ENCODE measurements at regions not wholly inside any gene's neighbourhood (a gene's known extent, or its start where the extent isn't known, plus 50 kb on each side); places are given as distances from the start of the nearest gene placed in this dataset.

DNA sequence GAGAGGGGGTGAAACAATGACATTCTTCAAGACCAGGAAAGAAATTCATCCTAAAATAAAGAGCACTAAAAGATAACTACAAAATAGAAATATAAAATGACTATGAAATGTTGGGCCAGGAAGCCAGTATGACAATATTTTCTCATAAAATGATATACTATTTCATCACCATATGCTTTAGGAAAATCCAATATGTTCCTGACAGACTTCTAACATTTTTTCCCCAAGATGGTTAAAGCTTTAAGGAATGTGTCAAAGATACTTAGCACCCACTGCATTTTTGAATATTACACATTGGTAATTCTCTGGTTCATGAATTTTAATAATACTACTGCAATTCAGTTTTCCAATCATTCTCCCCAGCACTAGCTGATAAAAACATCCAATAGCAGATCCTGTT lies 87.7 kb upstream of the PLEKHG7 start:
- no peak for DNase-seq

- no peak for DNase-seq
Observed at GRCh38 chr12:92614502-92614901, 88.3 kb upstream of the PLEKHG7 start.

- no peak for DNase-seq
Observed at GRCh38 chr12:92614001-92614400, 88.8 kb upstream of the PLEKHG7 start.

DNA sequence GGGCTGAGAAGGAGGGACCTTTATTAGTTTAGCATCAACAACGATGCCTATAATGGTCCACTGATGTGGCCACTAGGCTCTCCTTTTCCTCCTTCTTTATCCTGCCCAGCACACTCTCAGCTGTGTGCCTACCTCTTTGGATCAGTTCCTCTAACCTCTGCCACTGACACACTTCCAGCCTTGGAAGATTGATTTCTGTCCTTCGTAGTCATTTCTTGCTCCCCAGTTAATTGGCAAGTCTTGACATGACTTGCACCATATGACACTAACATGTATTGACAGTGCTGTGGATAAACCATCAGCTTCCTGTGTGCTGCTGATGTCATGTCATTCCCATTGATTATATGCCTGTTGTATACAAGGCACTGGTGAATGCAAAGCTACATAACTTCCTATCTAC lies 90.2 kb upstream of the PLEKHG7 start:
- no peak for DNase-seq

- DNase-seq, result peak in 1 of 56 donors; percentile 24
Observed at GRCh38 chr12:92608151-92609091, 94.4 kb upstream of the PLEKHG7 start.

- DNase-seq, result no peak
Observed at GRCh38 chr12:92606956-92607355, 95.8 kb upstream of the PLEKHG7 start.

GRCh38 chr12:92605621-92606170 lies 97.1 kb upstream of the PLEKHG7 start:
- no peak for DNase-seq

- DNase-seq, result no peak
Observed at GRCh38 chr12:92604786-92605185, 98.0 kb upstream of the PLEKHG7 start.

DNA sequence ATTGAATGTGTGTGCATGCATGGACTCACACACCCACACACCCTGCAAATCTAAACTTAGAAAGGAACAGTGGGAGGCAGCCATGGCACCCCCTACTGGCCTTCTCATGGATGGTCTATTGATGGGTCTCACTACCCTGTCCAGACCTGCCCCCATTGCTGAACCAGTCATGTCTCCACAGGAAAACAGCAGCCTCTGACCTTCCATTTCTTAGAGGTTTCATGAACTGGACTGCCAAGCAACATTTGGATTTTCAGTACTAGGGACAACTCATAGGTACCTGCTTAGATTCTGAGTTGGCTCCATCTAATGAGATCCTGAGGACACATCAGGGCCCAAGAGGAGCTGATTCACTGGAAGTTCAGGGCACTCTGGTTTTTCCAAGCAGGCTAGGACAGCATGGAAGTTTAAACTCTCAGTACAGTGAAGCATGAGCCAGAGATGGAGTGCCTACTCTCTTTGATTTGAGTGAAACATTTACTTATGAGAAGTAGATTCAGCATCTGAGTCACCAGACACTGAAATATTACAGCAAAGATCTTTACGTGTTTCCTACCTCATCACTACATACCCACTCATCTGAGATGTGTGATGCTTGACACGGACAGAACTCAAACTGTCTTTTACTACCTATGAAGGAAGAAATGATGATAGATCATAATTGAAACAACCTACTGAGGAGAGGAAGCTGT lies 98.9 kb upstream of the PLEKHG7 start:
- DNase-seq, result no peak

DNA sequence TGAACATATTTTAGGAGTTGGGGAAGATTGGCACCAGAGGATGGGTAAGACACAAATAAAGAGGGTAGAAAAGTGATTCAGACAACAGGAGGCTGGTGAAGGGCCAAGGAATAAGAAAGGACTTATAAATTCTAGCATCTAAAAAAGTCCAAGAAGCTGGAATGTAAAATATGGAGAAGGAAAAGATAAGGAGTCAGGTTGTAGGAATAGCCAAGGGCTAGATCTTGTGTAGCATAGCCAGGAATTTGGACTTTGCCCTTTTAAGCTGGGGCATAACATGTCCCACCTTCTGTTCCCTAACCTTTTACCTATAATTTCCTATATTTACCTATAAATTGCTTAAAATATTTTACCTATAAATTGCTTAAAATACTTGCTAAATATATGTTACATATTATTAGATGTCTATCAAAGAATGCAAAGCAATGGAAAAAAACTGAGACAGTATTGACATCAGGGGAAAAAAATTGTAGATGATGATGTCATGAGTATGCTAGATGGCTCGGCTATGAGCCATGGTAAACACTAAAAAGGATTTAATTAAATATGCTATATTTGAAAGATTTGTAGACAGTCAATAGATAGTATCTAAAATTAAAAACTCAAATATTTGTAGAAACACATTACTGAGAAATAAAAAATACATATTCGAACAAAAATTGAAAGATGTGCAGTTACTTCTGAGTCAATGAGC lies 99.7 kb upstream of the PLEKHG7 start:
- no peak for DNase-seq

DNA sequence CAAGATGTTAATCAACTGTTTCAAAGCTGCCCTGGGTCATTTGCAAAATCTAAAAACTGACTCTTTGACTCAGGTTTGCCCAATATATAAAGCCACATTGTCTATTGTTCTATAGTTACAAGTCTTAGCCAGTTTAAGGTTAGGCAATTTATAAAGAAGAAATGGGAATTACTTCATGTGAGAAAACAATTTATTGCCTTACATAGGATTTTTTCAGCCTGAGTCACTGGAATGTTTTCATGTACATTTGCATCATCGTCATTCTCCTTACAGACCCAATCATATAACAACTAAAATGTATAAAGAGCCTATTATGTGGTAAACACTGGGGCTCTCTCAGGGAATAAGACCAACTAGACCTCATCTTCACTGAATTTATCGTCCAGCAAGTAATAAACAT lies 100.3 kb upstream of the PLEKHG7 start:
- DNase-seq, result no peak

- DNase-seq, result no peak
Observed at GRCh38 chr12:92601680-92602079, 101.1 kb upstream of the PLEKHG7 start.

- DNase-seq, result no peak
Observed at GRCh38 chr12:92601176-92601575, 101.6 kb upstream of the PLEKHG7 start.

GRCh38 chr12:92600052-92600451 lies 102.7 kb upstream of the PLEKHG7 start:
- DNase-seq, result no peak

GRCh38 chr12:92597997-92598396 lies 104.8 kb upstream of the PLEKHG7 start:
- DNase-seq, result no peak

- DNase-seq, result no peak
Observed at GRCh38 chr12:92597118-92597517, 105.7 kb upstream of the PLEKHG7 start.

GRCh38 chr12:92596383-92596782 lies 106.4 kb upstream of the PLEKHG7 start:
- no peak for DNase-seq

DNA sequence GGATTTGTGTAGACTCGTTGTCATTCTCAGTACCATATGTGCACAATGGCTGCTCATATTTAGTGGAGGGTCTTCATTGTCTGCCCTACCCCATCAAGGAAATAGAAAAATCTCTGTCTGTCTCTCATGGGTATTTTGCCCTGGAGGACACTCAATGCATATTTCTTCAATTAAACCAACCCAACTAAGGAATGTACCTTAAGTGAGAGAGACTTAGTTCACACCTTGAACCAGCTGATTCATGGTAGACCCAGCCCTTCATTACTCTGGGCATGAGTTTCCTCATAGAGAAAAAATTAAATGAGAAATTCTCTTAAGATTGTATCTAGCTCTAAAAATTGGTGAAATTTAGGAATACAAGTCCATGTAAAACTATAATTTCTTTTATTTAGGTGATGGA lies 107.1 kb upstream of the PLEKHG7 start:
- DNase-seq, result no peak

GRCh38 chr12:92593734-92594402 lies 108.9 kb upstream of the PLEKHG7 start:
- peak in 5 of 56 donors; percentile 2 to 6 (median 4) for DNase-seq

DNA sequence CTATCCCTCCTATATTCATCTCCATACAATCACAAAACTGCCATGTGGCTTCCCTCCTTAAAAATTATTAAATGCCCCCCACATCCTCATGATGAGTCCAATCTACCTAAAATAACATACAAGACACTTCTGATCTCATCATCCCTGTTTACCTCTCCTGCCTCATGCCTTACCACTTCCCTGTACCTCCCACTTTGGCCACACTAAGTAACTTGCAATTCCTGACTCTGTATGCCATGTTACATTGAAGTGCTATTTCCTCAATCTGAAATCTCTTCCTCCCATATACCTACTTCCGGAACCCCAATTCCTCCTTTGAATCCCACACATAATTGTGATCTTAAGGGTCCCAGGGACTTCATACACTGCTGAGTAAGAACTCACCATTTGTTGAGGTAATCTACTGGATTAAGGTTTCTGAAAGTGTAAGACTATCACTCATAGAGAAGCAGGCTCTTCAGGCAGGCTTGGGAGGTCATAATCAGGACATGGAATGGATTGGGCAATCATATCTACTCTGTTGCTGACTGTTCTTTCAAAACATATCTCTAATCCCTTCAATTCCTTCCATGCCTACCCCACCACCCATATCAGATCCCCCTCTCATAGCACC lies 117.6 kb upstream of the PLEKHG7 start:
- no peak for DNase-seq

DNA sequence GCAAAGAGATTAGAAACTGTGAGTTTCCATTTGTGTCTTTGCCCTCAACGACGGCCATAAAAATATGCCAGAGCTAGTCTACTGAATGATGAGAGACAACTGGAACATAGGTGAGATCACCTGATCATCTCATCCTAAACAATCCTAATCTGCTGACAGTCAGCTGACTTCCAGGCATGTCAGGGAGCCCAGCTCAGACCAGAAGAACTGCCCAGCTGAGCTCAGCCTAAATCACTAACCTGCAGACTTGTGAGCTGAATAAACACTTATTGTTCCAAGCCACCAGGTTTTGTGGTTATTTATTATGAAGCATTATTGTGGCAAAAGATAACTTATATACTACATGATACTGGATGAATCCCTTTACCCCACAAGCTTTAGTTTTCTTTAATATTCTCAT lies 118.9 kb upstream of the PLEKHG7 start:
- no peak for DNase-seq

All from amygdala (tissue), 56 donors.